Right ventricle myocardium inferior (tissue), 1 donor: ENCODE measurements at regions not wholly inside any gene's neighbourhood (a gene's known extent, or its start where the extent isn't known, plus 50 kb on each side); places are given as distances from the start of the nearest gene placed in this dataset.
"Not testable (repeated sequence)": the region's sequence is repeated elsewhere in the genome, so short reads cannot be mapped to it uniquely, and the experiment has no call there.

ENCODE experiments used
- ATAC-seq: fragments of 200-7000 bp; cut with Tn5 transposase; one replicate; pipeline ENCODE4 v1.9.1; 2020; ENCODE audit warnings: mild to moderate bottlenecking, moderate library complexity
- DNase-seq: peaks from one replicate; pipeline ENCODE4 v3.0.0; 2021; ENCODE audit errors: missing footprints
- intact Hi-C: fragments of 100-400 bp; cut with DNase I; formaldehyde crosslinking; loops from one replicate; pipeline ENCODE4 v1.11.0; 2022
- donor health status: DM: no; HTN: yes; CAD: no; lungs with severe emphysema.

GRCh38 chr2:87582152-87582551, 165.7 kb upstream of the PLGLB2 start:
- DNase-seq, ATAC-seq, intact Hi-C loops: not testable (repeated sequence)

GRCh38 chr2:87582579-87582978, 165.3 kb upstream of the PLGLB2 start:
- DNase-seq, intact Hi-C loops, ATAC-seq: not testable (repeated sequence)

GRCh38 chr2:87583370-87583769, 164.5 kb upstream of the PLGLB2 start:
- intact Hi-C loops, ATAC-seq, DNase-seq: not testable (repeated sequence)

GRCh38 chr2:87583803-87584202, 164.1 kb upstream of the PLGLB2 start:
- DNase-seq, intact Hi-C loops, ATAC-seq: not testable (repeated sequence)

- intact Hi-C loops = not testable (repeated sequence)
- ATAC-seq (peak; percentile 84), DNase-seq (peak; percentile 69)
These were observed 163.5 kb upstream of the PLGLB2 start for GRCh38 chr2:87584268-87584906.

- ATAC-seq, intact Hi-C loops: not testable (repeated sequence)
These were observed 160.0 kb upstream of the PLGLB2 start for GRCh38 chr2:87587934-87588333.

GRCh38 chr2:87592974-87593373, 154.9 kb upstream of the PLGLB2 start:
- intact Hi-C loops, ATAC-seq, DNase-seq: not testable (repeated sequence)

More at GRCh38 chr2:87587934-87588333, 160.0 kb upstream of the PLGLB2 start:
- not testable (repeated sequence) for DNase-seq

GRCh38 chr2:87593784-87594610, 153.9 kb upstream of the PLGLB2 start:
- intact Hi-C loops = not testable (repeated sequence)
- DNase-seq (peak; percentile 90), ATAC-seq (peak; percentile 80)

- intact Hi-C loops, DNase-seq: not testable (repeated sequence)
- peak; percentile 56 for ATAC-seq
These were observed 153.3 kb upstream of the PLGLB2 start for GRCh38 chr2:87594611-87594992.

GRCh38 chr2:87595017-87595416, 152.9 kb upstream of the PLGLB2 start:
- peak; percentile 84 for ATAC-seq
- intact Hi-C loops, DNase-seq: not testable (repeated sequence)

GRCh38 chr2:87600961-87601360, 146.9 kb upstream of the PLGLB2 start:
- intact Hi-C loops, DNase-seq, ATAC-seq: not testable (repeated sequence)

GRCh38 chr2:87602118-87602517, 145.8 kb upstream of the PLGLB2 start:
- DNase-seq, intact Hi-C loops, ATAC-seq: not testable (repeated sequence)

- intact Hi-C loops, DNase-seq: not testable (repeated sequence)
- ATAC-seq = peak; percentile 44
These were observed 145.2 kb upstream of the PLGLB2 start for GRCh38 chr2:87602728-87603127.

GRCh38 chr2:87603418-87604278, 144.2 kb upstream of the PLGLB2 start:
- DNase-seq, intact Hi-C loops: not testable (repeated sequence)
- ATAC-seq = peak; percentile 6

GRCh38 chr2:87604279-87604818, 143.5 kb upstream of the PLGLB2 start:
- intact Hi-C loops = not testable (repeated sequence)
- peak; percentile 87 for ATAC-seq
- DNase-seq = peak; percentile 79

GRCh38 chr2:87604980-87605379, 142.9 kb upstream of the PLGLB2 start:
- ATAC-seq, intact Hi-C loops, DNase-seq: not testable (repeated sequence)

GRCh38 chr2:87608377-87609166, 139.3 kb upstream of the PLGLB2 start:
- DNase-seq, intact Hi-C loops, ATAC-seq: not testable (repeated sequence)

- DNase-seq, ATAC-seq, intact Hi-C loops: not testable (repeated sequence)
These were observed 136.9 kb upstream of the PLGLB2 start for GRCh38 chr2:87610974-87611373.
